Muscle layer of duodenum (tissue), 2 donors: ENCODE measurements at regions not wholly inside any gene's neighbourhood (a gene's known extent, or its start where the extent isn't known, plus 50 kb on each side); places are given as distances from the start of the nearest gene placed in this dataset.
"Not testable (repeated sequence)": the region's sequence is repeated elsewhere in the genome, so short reads cannot be mapped to it uniquely, and the experiment has no call there.

Experiments used
- H3K27ac ChIP-seq: one replicate; pipeline ENCODE4 v1.7.0; 2013; ENCODE audit warnings: mild to moderate bottlenecking, low read length
- H3K27me3 ChIP-seq: one replicate; pipeline ENCODE4 v1.7.0; 2013; ENCODE audit warnings: low read depth, mild to moderate bottlenecking, control low read depth, low read length
- H3K36me3 ChIP-seq, 2 donors: one replicate each; pipeline ENCODE4 v1.7.0; 2013; ENCODE audit warnings: low read length in 2 of 2, control low read depth in 1 of 2, mild to moderate bottlenecking in 1 of 2; ENCODE audit not compliant: insufficient read depth in 2 of 2, control insufficient read depth in 1 of 2
- H3K4me1 ChIP-seq, 2 donors: one replicate each; pipeline ENCODE4 v1.7.0; 2013; ENCODE audit warnings: low read length in 2 of 2, mild to moderate bottlenecking in 2 of 2, control low read depth in 1 of 2, moderate library complexity in 1 of 2; ENCODE audit not compliant: insufficient read depth in 2 of 2, control insufficient read depth in 1 of 2
- H3K4me3 ChIP-seq, 2 donors: one replicate each; pipeline ENCODE4 v1.7.0; 2013; ENCODE audit warnings: low read length in 2 of 2, low read depth in 1 of 2, mild to moderate bottlenecking in 1 of 2
- H3K9me3 ChIP-seq, 2 donors: one replicate each; pipeline ENCODE4 v1.7.0; 2013; ENCODE audit warnings: low read length in 2 of 2, control low read depth in 1 of 2, mild to moderate bottlenecking in 1 of 2; ENCODE audit not compliant: control insufficient read depth in 1 of 2
- donor health status: healthy.

- H3K27ac ChIP-seq, H3K9me3 ChIP-seq, H3K4me3 ChIP-seq, H3K4me1 ChIP-seq, H3K36me3 ChIP-seq: not testable (repeated sequence)
- peaks cover 16% of the 10 kb centered on the region for H3K27me3 ChIP-seq
Observed at GRCh38 chr1:148366136-148366753, 116.9 kb downstream of the PPIAL4G start.

DNA sequence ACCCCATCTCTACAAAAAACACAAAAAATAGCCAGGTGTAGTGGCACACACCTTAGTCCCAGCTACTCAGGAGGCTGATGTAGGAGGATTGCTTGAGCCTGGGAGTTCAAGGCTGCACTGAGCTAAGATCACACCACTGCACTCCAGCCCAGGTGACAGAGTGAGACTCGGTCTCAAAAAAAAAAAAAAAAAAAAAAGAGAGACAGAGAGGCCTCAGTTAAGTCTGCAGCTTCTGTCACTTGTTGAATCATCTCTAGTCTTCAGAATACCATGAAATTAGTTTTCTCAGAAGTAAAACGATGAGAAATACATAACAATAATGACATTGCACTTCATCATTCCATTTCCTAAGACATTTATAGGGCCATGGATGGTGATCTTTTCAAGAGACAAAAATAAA is 118.0 kb downstream of the PPIAL4G start:
- not testable (repeated sequence) for H3K36me3 ChIP-seq, H3K4me3 ChIP-seq, H3K9me3 ChIP-seq, H3K4me1 ChIP-seq, H3K27ac ChIP-seq
- peaks cover 18% of the 10 kb centered on the region for H3K27me3 ChIP-seq

GRCh38 chr1:148363979-148364378 is 119.1 kb downstream of the PPIAL4G start:
- not testable (repeated sequence) for H3K4me1 ChIP-seq, H3K4me3 ChIP-seq, H3K9me3 ChIP-seq, H3K36me3 ChIP-seq, H3K27ac ChIP-seq
- H3K27me3 ChIP-seq, result peaks cover 18% of the 10 kb centered on the region

- Histone ChIP-seq H3K9me3 (no peaks in the 10 kb centered on the region), H3K27ac (no peak overlapping the region), H3K4me1 (peaks cover 0 to 6% of the 10 kb centered on the region in 2 donors), H3K27me3 (peaks cover 18% of the 10 kb centered on the region), H3K4me3 (no peak overlapping the region), H3K36me3 (no peaks in the 10 kb centered on the region)
Observed at GRCh38 chr1:148363439-148363810, 119.7 kb downstream of the PPIAL4G start.

- peaks cover 18% of the 10 kb centered on the region for H3K27me3 ChIP-seq
- no peak overlapping the region for H3K4me3 ChIP-seq
- H3K36me3 ChIP-seq, result no peaks in the 10 kb centered on the region
- H3K27ac ChIP-seq, result no peak overlapping the region
- no peaks in the 10 kb centered on the region for H3K9me3 ChIP-seq
- peaks cover 0 to 6% of the 10 kb centered on the region in 2 donors for H3K4me1 ChIP-seq
Observed at GRCh38 chr1:148362626-148363438, 120.3 kb downstream of the PPIAL4G start.

DNA sequence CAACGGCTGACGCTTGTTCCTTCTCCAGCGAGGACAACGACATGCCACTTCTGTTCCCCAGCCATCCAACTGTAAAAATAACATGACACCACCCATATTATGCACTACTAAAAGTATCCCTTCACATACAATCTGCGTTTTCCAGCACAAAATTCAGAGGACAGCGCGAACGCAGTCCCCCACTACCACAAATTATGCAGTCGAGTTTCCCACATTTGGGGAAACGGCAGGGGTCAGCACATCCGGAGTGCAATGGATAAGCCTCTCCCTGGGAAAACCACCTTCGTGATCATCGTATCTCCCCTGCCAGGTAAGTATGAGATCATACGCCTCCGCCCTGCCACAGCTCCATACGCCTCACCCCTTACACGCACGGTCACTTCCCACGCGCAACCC is 120.9 kb downstream of the PPIAL4G start:
- no peak overlapping the region for H3K4me3 ChIP-seq
- H3K9me3 ChIP-seq, result no peaks in the 10 kb centered on the region
- H3K27me3 ChIP-seq, result peaks cover 24% of the 10 kb centered on the region

GRCh38 chr1:148361427-148362215 is 121.5 kb downstream of the PPIAL4G start:
- H3K4me3 ChIP-seq, result peak overlapping the region in 1 of 2 donors; percentile 42
- H3K27me3 ChIP-seq, result peaks cover 29% of the 10 kb centered on the region
- H3K9me3 ChIP-seq, H3K4me1 ChIP-seq, H3K36me3 ChIP-seq, H3K27ac ChIP-seq: not testable (repeated sequence)

More for the DNA sequence above, 120.9 kb downstream of the PPIAL4G start:
- H3K4me1 ChIP-seq, result peaks cover 0 to 6% of the 10 kb centered on the region in 2 donors
- no peak overlapping the region for H3K27ac ChIP-seq
- H3K36me3 ChIP-seq, result no peaks in the 10 kb centered on the region

DNA sequence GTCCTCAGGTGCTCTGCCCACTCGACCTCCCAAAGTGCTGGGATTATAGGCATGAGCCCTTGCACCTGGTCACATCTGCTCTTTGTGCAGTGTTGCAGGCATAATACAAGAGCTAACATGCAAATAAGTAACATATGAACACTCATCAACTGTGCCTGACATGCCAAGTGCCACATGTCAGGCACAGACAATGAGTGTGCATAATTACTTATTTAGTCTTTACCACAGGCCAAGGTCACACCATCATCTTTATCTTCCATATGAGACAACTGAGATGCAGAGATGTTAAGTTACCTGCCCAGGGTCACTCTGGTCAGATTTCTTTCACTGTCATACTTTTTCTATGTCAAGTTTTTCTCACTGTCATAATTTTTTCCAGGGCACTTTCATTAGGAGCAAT is 126.1 kb downstream of the PPIAL4G start:
- Histone ChIP-seq H3K9me3 (no peaks in the 10 kb centered on the region), H3K4me3 (no peak overlapping the region), H3K27ac (no peak overlapping the region), H3K36me3 (no peaks in the 10 kb centered on the region), H3K27me3 (peaks cover 48% of the 10 kb centered on the region), H3K4me1 (peaks cover 0 to 6% of the 10 kb centered on the region in 2 donors)

- peaks cover 46% of the 10 kb centered on the region for H3K27me3 ChIP-seq
- no peak overlapping the region for H3K27ac ChIP-seq
- no peaks in the 10 kb centered on the region for H3K9me3 ChIP-seq
- H3K4me3 ChIP-seq, result no peak overlapping the region
- no peaks in the 10 kb centered on the region for H3K36me3 ChIP-seq
- H3K4me1 ChIP-seq, result no peaks in the 10 kb centered on the region
Observed at GRCh38 chr1:148355976-148356375, 127.1 kb downstream of the PPIAL4G start.

DNA sequence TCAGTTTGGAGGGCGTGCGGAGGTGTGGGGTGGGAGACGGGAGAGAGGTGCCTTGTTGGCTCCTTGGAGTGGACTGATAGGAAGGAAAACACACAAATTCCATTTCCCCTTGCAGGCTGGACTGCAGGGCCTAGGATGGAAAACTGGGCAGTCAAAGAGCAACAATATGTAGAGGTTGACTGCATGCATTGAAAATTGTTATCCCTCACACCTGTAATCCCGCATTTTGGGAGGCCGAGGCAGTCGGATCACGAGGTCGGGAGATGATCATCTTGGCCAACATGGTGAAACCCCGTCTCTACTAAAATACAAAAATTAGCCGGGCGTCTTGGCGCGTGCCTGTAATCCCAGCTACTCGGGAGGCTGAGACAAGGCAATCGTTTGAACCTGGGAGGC is 128.2 kb downstream of the PPIAL4G start:
- Histone ChIP-seq H3K27ac (no peak overlapping the region), H3K9me3 (no peaks in the 10 kb centered on the region), H3K4me3 (no peak overlapping the region), H3K4me1 (no peaks in the 10 kb centered on the region), H3K27me3 (peaks cover 50% of the 10 kb centered on the region), H3K36me3 (no peaks in the 10 kb centered on the region)

DNA sequence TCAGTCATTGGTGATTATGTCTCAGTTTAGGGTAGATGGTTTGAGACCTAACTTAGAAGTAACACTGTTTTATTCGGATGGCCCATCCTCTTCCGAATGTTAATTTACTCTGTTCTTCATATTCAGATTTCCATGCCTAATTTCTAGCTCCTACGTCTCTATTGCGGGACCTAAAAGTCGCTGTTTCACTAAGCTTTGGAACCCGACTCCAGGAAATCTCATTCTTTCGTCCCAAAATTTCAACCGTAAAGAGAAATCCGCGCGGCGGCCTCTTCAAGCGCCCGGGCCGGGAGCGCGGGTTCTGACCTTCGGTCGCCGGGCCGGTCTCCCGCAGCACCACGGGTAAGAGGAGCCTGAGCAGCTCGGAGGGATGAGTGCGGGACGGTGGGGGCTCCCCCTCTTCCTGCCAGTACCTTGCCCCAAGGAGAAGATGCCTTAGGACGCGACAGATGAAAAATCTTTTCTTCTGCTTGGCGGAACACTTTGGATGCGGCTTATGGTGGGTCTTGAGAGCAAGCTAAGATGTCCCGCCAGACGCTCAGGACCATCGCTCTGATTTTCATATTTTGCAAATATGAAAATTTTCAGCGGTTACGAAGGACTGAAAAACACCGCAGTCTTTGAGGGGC is 128.7 kb downstream of the PPIAL4G start:
- Histone ChIP-seq H3K4me1 (no peaks in the 10 kb centered on the region), H3K27me3 (peaks cover 54% of the 10 kb centered on the region), H3K9me3 (no peaks in the 10 kb centered on the region), H3K27ac (no peak overlapping the region), H3K4me3 (no peak overlapping the region), H3K36me3 (no peaks in the 10 kb centered on the region)
